ENCODE measurements at regions not wholly inside any gene's neighbourhood (a gene's known extent, or its start where the extent isn't known, plus 50 kb on each side); places are given as distances from the start of the nearest gene placed in this dataset.

- no peak for TF ChIP-seq YY1 (IDR thresholded peaks at IDR 0.05; ENCODE audit: low read depth, low read length)
- no peak for TF ChIP-seq BACH1 (IDR thresholded peaks at IDR 0.05; ENCODE audit: low read length)
- no peak for TF ChIP-seq CTCF (IDR thresholded peaks at IDR 0.05; ENCODE audit: control extremely low read depth in 1 of 3, insufficient read depth in 1 of 3, low read depth in 1 of 3, low read length in 3 of 3)
Measured at GRCh38 chr16:79536958-79537357, 63.6 kb downstream of the MAF start.

Measured in H1 (cell line).